Left lung (tissue), 4 donors: ENCODE measurements at regions not wholly inside any gene's neighbourhood (a gene's known extent, or its start where the extent isn't known, plus 50 kb on each side); places are given as distances from the start of the nearest gene placed in this dataset.

ENCODE experiments used
- ATAC-seq: fragments of 200-7000 bp; cut with Tn5 transposase; one replicate; pipeline ENCODE4 v1.9.1; 2020; ENCODE audit warnings: moderate library complexity
- DNase-seq, 4 donors: peaks; one replicate each; pipeline ENCODE4 v3.0.0-alpha.2; 2013 to 2020
- H3K27ac ChIP-seq, 2 donors: fragments of 200-600 bp; sonication (generic) in 1 of 2; one replicate each; pipeline versions ENCODE4 v1.5.0 to v1.8.0; 2020 to 2021
- H3K27me3 ChIP-seq, 2 donors: fragments of 200-600 bp; sonication (generic) in 1 of 2; one replicate each; pipeline versions ENCODE4 v1.5.0 to v1.8.0; 2020 to 2021
- H3K36me3 ChIP-seq, 2 donors: fragments of 200-600 bp; sonication (generic) in 1 of 2; one replicate each; pipeline versions ENCODE4 v1.5.0 to v1.8.0; 2020 to 2021
- H3K4me1 ChIP-seq, 2 donors: fragments of 200-600 bp; one replicate each; pipeline ENCODE4 v1.8.0; 2021
- H3K4me3 ChIP-seq, 2 donors: fragments of 200-600 bp; sonication (generic) in 1 of 2; one replicate each; pipeline versions ENCODE4 v1.5.0 to v1.8.0; 2020 to 2021; ENCODE audit warnings: mild to moderate bottlenecking in 1 of 2
- H3K9me3 ChIP-seq, 2 donors: fragments of 200-600 bp; sonication (generic) in 1 of 2; one replicate each; pipeline versions ENCODE4 v1.5.0 to v1.8.0; 2020 to 2021
- CTCF ChIP-seq, 2 donors: fragments of 200-600 bp; sonication (generic) in 1 of 2; IDR thresholded peaks; one replicate each; pipeline versions ENCODE4 v1.5.0 to v1.8.0; 2021; ENCODE audit warnings: antibody characterized with exemption in 2 of 2
- intact Hi-C, 2 donors: fragments of 100-400 bp; cut with DNase I; formaldehyde crosslinking; loops; one replicate each; pipeline versions ENCODE4 v1.11.2 to v1.14.2; 2022
- donor health status: DM: no; HTN: yes; CAD: no.
- donor health status: DM: no; HTN: no; CAD: no.

GRCh38 chr13:73240193-73240592, 181.4 kb downstream of the KLF5 start:
- no peaks in the 10 kb centered on the region for H3K36me3 ChIP-seq
- DNase-seq (no peak), ATAC-seq (no peak)
- intact Hi-C loops: no loop called here
- TF ChIP-seq CTCF (IDR thresholded peaks at IDR 0.05): no peak
- no peaks in the 10 kb centered on the region for H3K4me1 ChIP-seq
- H3K4me3 ChIP-seq: no peak overlapping the region
- H3K9me3 ChIP-seq: no peaks in the 10 kb centered on the region
- H3K27ac ChIP-seq: no peak overlapping the region
- no peaks in the 10 kb centered on the region for H3K27me3 ChIP-seq

GRCh38 chr13:73235385-73235784, 176.6 kb downstream of the KLF5 start:
- Histone ChIP-seq H3K9me3 (no peaks in the 10 kb centered on the region), H3K27ac (no peak overlapping the region), H3K36me3 (no peaks in the 10 kb centered on the region), H3K4me1 (peaks cover 0 to 6% of the 10 kb centered on the region in 2 donors), H3K27me3 (no peaks in the 10 kb centered on the region), H3K4me3 (no peak overlapping the region)
- ATAC-seq (no peak), DNase-seq (peak in 1 of 4 donors; percentile 77)
- intact Hi-C loops: no loop called here
- TF ChIP-seq CTCF (IDR thresholded peaks at IDR 0.05): no peak

GRCh38 chr13:73231471-73231870, 172.7 kb downstream of the KLF5 start:
- Histone ChIP-seq H3K27ac (no peak overlapping the region), H3K9me3 (no peaks in the 10 kb centered on the region), H3K27me3 (no peaks in the 10 kb centered on the region), H3K36me3 (no peaks in the 10 kb centered on the region), H3K4me1 (peaks cover 0 to 6% of the 10 kb centered on the region in 2 donors), H3K4me3 (no peak overlapping the region)
- ATAC-seq (no peak), DNase-seq (no peak)
- no peak for TF ChIP-seq CTCF (IDR thresholded peaks at IDR 0.05)
- intact Hi-C loops: no loop called here

- H3K27me3 ChIP-seq: no peaks in the 10 kb centered on the region
- peak overlapping the region in 1 of 2 donors; percentile 3 for H3K27ac ChIP-seq
- no peaks in the 10 kb centered on the region for H3K36me3 ChIP-seq
- intact Hi-C loops: no loop called here
- no peak overlapping the region for H3K4me3 ChIP-seq
- ATAC-seq (no peak), DNase-seq (no peak)
- no peaks in the 10 kb centered on the region for H3K9me3 ChIP-seq
- H3K4me1 ChIP-seq: peaks cover 0 to 6% of the 10 kb centered on the region in 2 donors
- TF ChIP-seq CTCF (IDR thresholded peaks at IDR 0.05): no peak
Measured at GRCh38 chr13:73230716-73231115, 171.9 kb downstream of the KLF5 start.

GRCh38 chr13:73228546-73228945, 169.7 kb downstream of the KLF5 start:
- no peak overlapping the region for H3K4me3 ChIP-seq
- no peak overlapping the region for H3K27ac ChIP-seq
- intact Hi-C loops: no loop called here
- TF ChIP-seq CTCF (IDR thresholded peaks at IDR 0.05): no peak
- H3K36me3 ChIP-seq: no peaks in the 10 kb centered on the region
- ATAC-seq (peak; percentile 19), DNase-seq (no peak)
- no peaks in the 10 kb centered on the region for H3K9me3 ChIP-seq
- peaks cover 0 to 12% of the 10 kb centered on the region in 2 donors for H3K4me1 ChIP-seq
- H3K27me3 ChIP-seq: no peaks in the 10 kb centered on the region
